PFSK-1 (cell line): ENCODE measurements at regions not wholly inside any gene's neighbourhood (a gene's known extent, or its start where the extent isn't known, plus 50 kb on each side); places are given as distances from the start of the nearest gene placed in this dataset.

Experiments used
- FOXP2 ChIP-seq: optimal IDR thresholded peaks from 2 replicates; pipeline ENCODE3; 2011; ENCODE audit warnings: borderline replicate concordance, control low read depth, inconsistent platforms; ENCODE audit not compliant: insufficient read depth; ENCODE audit errors: extremely low read length, extremely low read depth
- POLR2AphosphoS5 ChIP-seq: IDR thresholded peaks from 2 replicates; pipeline ENCODE4 v1.6.1; 2012; ENCODE audit warnings: low read depth, mild to moderate bottlenecking, control low read depth, low read length, moderate library complexity
- REST ChIP-seq, 2 experiments: IDR thresholded peaks; 2 replicates each; pipeline versions ENCODE4 v1.6.1 to v1.8.0; 2011 to 2012; ENCODE audit warnings: low read depth in 2 of 2, low read length in 2 of 2, control low read depth in 1 of 2, inconsistent platforms in 1 of 2, mild to moderate bottlenecking in 1 of 2, moderate library complexity in 1 of 2; ENCODE audit not compliant: insufficient read depth in 1 of 2
- SIN3A ChIP-seq: IDR thresholded peaks from 2 replicates; pipeline ENCODE4 v1.6.1; 2012; ENCODE audit warnings: mild to moderate bottlenecking, low read length, moderate library complexity, borderline replicate concordance; ENCODE audit not compliant: insufficient read depth
- TAF1 ChIP-seq: IDR thresholded peaks from 2 replicates; pipeline ENCODE4 v1.6.1; 2012; ENCODE audit warnings: low read length, control low read depth, borderline replicate concordance; ENCODE audit not compliant: insufficient read depth

GRCh38 chr5:25550793-25551192 lies 906.0 kb upstream of the CDH10 start:
- no peak for TF ChIP-seq FOXP2
- no peak for TF ChIP-seq POLR2AphosphoS5
- no peak for TF ChIP-seq TAF1
- TF ChIP-seq REST (IDR thresholded peaks at IDR 0.05; ENCODE audit: insufficient read depth in 1 of 2, low read depth in 2 of 2, low read length in 2 of 2): no peak

- TF ChIP-seq TAF1 (no peak), SIN3A (no peak), FOXP2 (no peak)
These were observed 900.0 kb upstream of the CDH10 start for GRCh38 chr5:25544652-25545249.

- TF ChIP-seq REST (IDR thresholded peaks at IDR 0.05; ENCODE audit: insufficient read depth in 1 of 2, low read depth in 2 of 2, low read length in 2 of 2): no peak
These were observed 895.9 kb upstream of the CDH10 start for GRCh38 chr5:25540628-25541027.

GRCh38 chr5:25539536-25539935 lies 894.8 kb upstream of the CDH10 start:
- no peak for TF ChIP-seq REST (IDR thresholded peaks at IDR 0.05; ENCODE audit: insufficient read depth in 1 of 2, low read depth in 2 of 2, low read length in 2 of 2)
- no peak for TF ChIP-seq POLR2AphosphoS5
- no peak for TF ChIP-seq FOXP2
- no peak for TF ChIP-seq SIN3A
- no peak for TF ChIP-seq TAF1

- TF ChIP-seq POLR2AphosphoS5: no peak
- no peak for TF ChIP-seq SIN3A
- TF ChIP-seq TAF1: no peak
- TF ChIP-seq FOXP2: no peak
- no peak for TF ChIP-seq REST (IDR thresholded peaks at IDR 0.05; ENCODE audit: insufficient read depth in 1 of 2, low read depth in 2 of 2, low read length in 2 of 2)
These were observed 871.4 kb upstream of the CDH10 start for GRCh38 chr5:25516141-25516540.

GRCh38 chr5:25515525-25515924 lies 870.7 kb upstream of the CDH10 start:
- TF ChIP-seq TAF1 (no peak), FOXP2 (no peak), REST (IDR thresholded peaks at IDR 0.05; ENCODE audit: insufficient read depth in 1 of 2, low read depth in 2 of 2, low read length in 2 of 2) (no peak), POLR2AphosphoS5 (no peak), SIN3A (no peak)
